Natural killer cell (primary cell): ENCODE measurements at regions not wholly inside any gene's neighbourhood (a gene's known extent, or its start where the extent isn't known, plus 50 kb on each side); places are given as distances from the start of the nearest gene placed in this dataset.

Experiments used
- ATAC-seq, 3 donors: fragments of 150-1000 bp in 2 of 3; fragments of 200-7000 bp in 1 of 3; cut with Tn5 transposase; 1 replicate in 1 of 3; 2 replicates in 2 of 3; pipeline ENCODE4 v1.10.0; 2021; ENCODE audit warnings: mild to moderate bottlenecking in 2 of 3, moderate library complexity in 2 of 3
- DNase-seq, 2 donors: peaks; one replicate each; pipeline versions ENCODE4 v3.0.0 to v3.0.0-alpha.2; 2013 to 2021; ENCODE audit warnings: mixed read lengths in 1 of 2
- H3K27ac ChIP-seq: one replicate; pipeline ENCODE4 v1.5.1; 2013; ENCODE audit warnings: mild to moderate bottlenecking, low read length
- H3K27me3 ChIP-seq: one replicate; pipeline ENCODE4 v1.6.1; 2013; ENCODE audit warnings: low read length; ENCODE audit not compliant: control insufficient read depth, insufficient read depth
- H3K36me3 ChIP-seq: one replicate; pipeline ENCODE4 v1.6.1; 2013; ENCODE audit warnings: low read length; ENCODE audit not compliant: control insufficient read depth, insufficient read depth
- H3K4me1 ChIP-seq: one replicate; pipeline ENCODE4 v1.6.1; 2013; ENCODE audit warnings: low read length; ENCODE audit not compliant: control insufficient read depth, insufficient read depth
- H3K4me3 ChIP-seq: one replicate; pipeline ENCODE4 v1.5.1; 2013; ENCODE audit warnings: low read length
- H3K9me3 ChIP-seq: one replicate; pipeline ENCODE4 v1.6.1; 2013; ENCODE audit warnings: low read length; ENCODE audit not compliant: control insufficient read depth, insufficient read depth
- H3K27ac Mint-ChIP-seq, 2 donors: one replicate each; pipeline ENCODE4 v1.8.0; 2022; ENCODE audit warnings: mild to moderate bottlenecking in 2 of 2, mixed read lengths in 2 of 2, moderate library complexity in 1 of 2
- H3K27me3 Mint-ChIP-seq, 2 donors: one replicate each; pipeline ENCODE4 v1.8.0; 2022; ENCODE audit warnings: low read depth in 2 of 2, mixed read lengths in 2 of 2
- H3K36me3 Mint-ChIP-seq: one replicate; pipeline ENCODE4 v1.8.0; 2022; ENCODE audit warnings: mixed read lengths
- H3K4me1 Mint-ChIP-seq, 2 donors: one replicate each; pipeline ENCODE4 v1.8.0; 2022; ENCODE audit warnings: mixed read lengths in 2 of 2
- H3K4me3 Mint-ChIP-seq: one replicate; pipeline ENCODE4 v1.8.0; 2022; ENCODE audit warnings: mild to moderate bottlenecking, moderate library complexity, mixed read lengths
- H3K9me3 Mint-ChIP-seq, 2 donors: one replicate each; pipeline ENCODE4 v1.8.0; 2022; ENCODE audit warnings: mixed read lengths in 2 of 2
- WGBS: methylation state at CpG from one replicate; pipeline ENCODE4 v1.1.7; 2013; ENCODE audit warnings: missing lambda C conversion rate; ENCODE audit not compliant: insufficient coverage; 5-methylcytosine and 5-hydroxymethylcytosine counted together
- intact Hi-C: fragments of 100-400 bp; cut with micrococcal nuclease; formaldehyde crosslinking; loops from one replicate; pipeline ENCODE4 v1.14.2; 2022
- TF ChIP-seq, protein P1 (sequence below): fragments of 200-600 bp; IDR thresholded peaks from one replicate; pipeline ENCODE4 v1.8.0; 2022; ENCODE audit warnings: antibody characterized with exemption

DNA sequence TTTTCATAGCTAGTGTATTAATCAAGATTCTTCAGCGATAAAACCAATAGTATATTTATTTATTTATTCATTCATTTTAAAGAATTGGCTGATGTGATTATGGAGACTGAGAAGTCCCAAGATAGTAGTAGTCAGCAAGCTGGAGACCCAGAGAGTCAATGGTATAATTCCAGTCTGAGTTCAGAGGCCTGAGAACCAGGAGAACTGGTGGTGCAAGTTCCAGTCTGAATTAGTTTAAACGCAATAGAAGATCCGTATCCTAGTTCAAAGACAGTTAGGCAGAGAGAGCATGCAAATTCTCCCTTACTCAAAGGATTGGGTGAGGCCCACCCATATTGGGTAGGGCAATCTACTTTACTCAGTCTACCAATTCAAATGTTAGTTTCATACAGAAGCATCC lies 364.2 kb upstream of the RPS23 start:
- Mint-ChIP-seq H3K9me3 (no peaks in the 10 kb centered on the region), H3K27ac (no peak overlapping the region), H3K27me3 (no peaks in the 10 kb centered on the region), H3K36me3 (no peaks in the 10 kb centered on the region), H3K4me1 (peaks cover 4 to 7% of the 10 kb centered on the region in 2 donors), H3K4me3 (no peak overlapping the region)
- Histone ChIP-seq H3K27me3 (no peaks in the 10 kb centered on the region), H3K9me3 (no peaks in the 10 kb centered on the region), H3K27ac (no peak overlapping the region), H3K4me1 (no peaks in the 10 kb centered on the region), H3K4me3 (no peak overlapping the region), H3K36me3 (no peaks in the 10 kb centered on the region)
- ATAC-seq: no peak
- TF ChIP-seq, protein P1, sequence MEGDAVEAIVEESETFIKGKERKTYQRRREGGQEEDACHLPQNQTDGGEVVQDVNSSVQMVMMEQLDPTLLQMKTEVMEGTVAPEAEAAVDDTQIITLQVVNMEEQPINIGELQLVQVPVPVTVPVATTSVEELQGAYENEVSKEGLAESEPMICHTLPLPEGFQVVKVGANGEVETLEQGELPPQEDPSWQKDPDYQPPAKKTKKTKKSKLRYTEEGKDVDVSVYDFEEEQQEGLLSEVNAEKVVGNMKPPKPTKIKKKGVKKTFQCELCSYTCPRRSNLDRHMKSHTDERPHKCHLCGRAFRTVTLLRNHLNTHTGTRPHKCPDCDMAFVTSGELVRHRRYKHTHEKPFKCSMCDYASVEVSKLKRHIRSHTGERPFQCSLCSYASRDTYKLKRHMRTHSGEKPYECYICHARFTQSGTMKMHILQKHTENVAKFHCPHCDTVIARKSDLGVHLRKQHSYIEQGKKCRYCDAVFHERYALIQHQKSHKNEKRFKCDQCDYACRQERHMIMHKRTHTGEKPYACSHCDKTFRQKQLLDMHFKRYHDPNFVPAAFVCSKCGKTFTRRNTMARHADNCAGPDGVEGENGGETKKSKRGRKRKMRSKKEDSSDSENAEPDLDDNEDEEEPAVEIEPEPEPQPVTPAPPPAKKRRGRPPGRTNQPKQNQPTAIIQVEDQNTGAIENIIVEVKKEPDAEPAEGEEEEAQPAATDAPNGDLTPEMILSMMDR: no peak
- intact Hi-C loops: no loop called here
- no peak for DNase-seq
- WGBS: 100% methylated on average over 2 of the region's 3 CpGs

DNA sequence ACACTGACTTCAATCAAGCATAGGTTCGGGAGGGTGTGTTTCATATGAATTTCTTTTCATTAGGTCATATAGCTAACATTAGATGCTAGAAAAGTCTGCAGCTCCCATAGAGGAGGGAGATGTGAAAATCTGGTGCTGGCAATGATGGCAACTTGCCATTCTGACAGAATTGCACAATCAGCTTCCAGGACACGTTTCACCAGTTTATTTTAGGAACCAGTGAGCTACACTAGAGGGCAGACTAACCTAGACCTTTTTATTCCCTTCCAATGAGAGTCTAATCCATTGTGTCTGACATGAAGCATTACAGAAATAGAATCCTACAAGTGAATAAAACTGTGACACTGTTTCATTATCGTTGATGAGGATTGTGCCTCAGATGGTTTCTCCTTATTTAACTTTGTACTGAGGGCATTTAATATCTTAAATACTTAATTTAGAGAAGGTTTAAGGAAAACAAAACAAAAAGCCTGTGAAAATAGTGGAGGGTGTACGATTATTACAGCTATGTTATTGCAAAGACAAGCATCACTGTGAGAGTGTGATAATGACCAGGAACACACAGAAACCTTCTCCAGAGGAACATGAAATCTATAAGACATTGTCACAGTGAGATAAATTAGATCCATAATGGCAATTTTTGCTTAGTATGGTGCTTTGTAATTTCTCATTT lies 363.3 kb upstream of the RPS23 start:
- peak in 1 of 2 donors; percentile 54 for DNase-seq

DNA sequence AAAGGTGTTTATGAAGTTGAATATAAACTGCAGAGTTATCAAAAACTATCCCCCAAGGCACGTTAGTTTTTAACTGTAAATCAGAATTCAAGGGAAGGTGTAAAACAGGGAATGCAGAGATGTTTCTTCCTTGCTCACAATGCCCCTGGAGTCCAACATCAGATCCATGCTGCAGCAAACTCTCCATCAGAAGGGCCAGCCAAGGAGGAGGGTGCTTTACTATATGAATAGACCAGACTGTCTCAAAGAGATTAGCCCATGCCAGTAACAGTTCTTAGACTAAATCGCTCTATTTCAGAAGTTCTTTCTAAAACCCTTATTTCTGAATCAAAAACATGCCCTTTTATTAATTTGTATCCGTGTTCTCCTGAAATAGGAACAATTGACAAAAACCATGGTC lies 362.8 kb upstream of the RPS23 start:
- Mint-ChIP-seq H3K27ac (no peak overlapping the region), H3K27me3 (no peaks in the 10 kb centered on the region), H3K4me3 (no peak overlapping the region), H3K9me3 (no peaks in the 10 kb centered on the region), H3K4me1 (peaks cover 4 to 7% of the 10 kb centered on the region in 2 donors), H3K36me3 (no peaks in the 10 kb centered on the region)
- H3K4me3 ChIP-seq: no peak overlapping the region
- WGBS: 49% methylated on average over 3 of the region's 3 CpGs
- ATAC-seq: no peak
- TF ChIP-seq, protein P1: no peak
- no peaks in the 10 kb centered on the region for H3K9me3 ChIP-seq
- no peaks in the 10 kb centered on the region for H3K4me1 ChIP-seq
- H3K27me3 ChIP-seq: no peaks in the 10 kb centered on the region
- intact Hi-C loops: loop anchor here (1.0 kb wide), 3 partner anchors 153 to 923 kb away; no protein-coding TSS in a partner anchor
- DNase-seq: no peak
- H3K36me3 ChIP-seq: no peaks in the 10 kb centered on the region
- H3K27ac ChIP-seq: no peak overlapping the region

More for the DNA sequence above, 363.3 kb upstream of the RPS23 start:
- ATAC-seq: peak; percentile 62 to 90 (median 71)
- Histone ChIP-seq H3K9me3 (no peaks in the 10 kb centered on the region), H3K27me3 (no peaks in the 10 kb centered on the region), H3K36me3 (no peaks in the 10 kb centered on the region), H3K4me1 (no peaks in the 10 kb centered on the region), H3K4me3 (no peak overlapping the region), H3K27ac (no peak overlapping the region)
- Mint-ChIP-seq H3K4me3 (no peak overlapping the region), H3K4me1 (peaks cover 4 to 7% of the 10 kb centered on the region in 2 donors), H3K36me3 (no peaks in the 10 kb centered on the region), H3K27me3 (no peaks in the 10 kb centered on the region), H3K9me3 (no peaks in the 10 kb centered on the region), H3K27ac (no peak overlapping the region)
- TF ChIP-seq, protein P1: peak; percentile 67
- WGBS: 55% methylated on average over 4 of the region's 4 CpGs
- intact Hi-C loops: loop anchor here (1.0 kb wide), 3 partner anchors 153 to 923 kb away; no protein-coding TSS in a partner anchor
